HEK293 (cell line): ENCODE measurements at regions not wholly inside any gene's neighbourhood (a gene's known extent, or its start where the extent isn't known, plus 50 kb on each side); places are given as distances from the start of the nearest gene placed in this dataset.

ENCODE experiments used
- CTCF ChIA-PET: fragments of 350-600 bp; formaldehyde crosslinking; extraction: SDS; loops from one replicate; lab custom pipeline; 2021; ENCODE audit warnings: antibody characterized with exemption; lab: Yijun Ruan, JAX
- POLR2A ChIA-PET: fragments of 300-600 bp; formaldehyde crosslinking; extraction: SDS; loops from one replicate; lab custom pipeline; 2020; ENCODE audit warnings: antibody characterized with exemption, inconsistent platforms; lab: Yijun Ruan, JAX
- H3K27ac ChIP-seq: fragments of 200-500 bp; sonication (Bioruptor generic); 2 replicates; pipeline ENCODE4 v1.5.1; 2014; ENCODE audit warnings: low read depth, low read length, control low read depth, inconsistent platforms; ENCODE audit errors: extremely low read depth
- H3K36me3 ChIP-seq, 2 experiments: fragments of 200-500 bp in 1 of 2; sonication (Bioruptor generic) in 1 of 2; 1 replicate in 1 of 2; 2 replicates in 1 of 2; pipeline ENCODE4 v1.5.1; 2014 to 2017; ENCODE audit warnings: inconsistent platforms in 2 of 2, low read length in 2 of 2; ENCODE audit not compliant: control insufficient read depth in 2 of 2, insufficient read depth in 1 of 2
- H3K4me1 ChIP-seq: fragments of 200-500 bp; sonication (Bioruptor generic); 2 replicates; pipeline ENCODE4 v1.5.1; 2014; ENCODE audit warnings: mild to moderate bottlenecking, low read length, inconsistent platforms; ENCODE audit not compliant: control insufficient read depth, insufficient read depth
- H3K4me3 ChIP-seq: 2 replicates; pipeline ENCODE4 v1.5.1; 2011; ENCODE audit warnings: low read depth, mild to moderate bottlenecking, control low read depth, low read length, moderate library complexity
- H3K9me3 ChIP-seq: fragments of 200-500 bp; sonication (Bioruptor generic); 2 replicates; pipeline ENCODE4 v1.5.1; 2014; ENCODE audit warnings: low read depth, low read length, inconsistent platforms; ENCODE audit not compliant: control insufficient read depth, insufficient read depth
- GLI2 ChIP-seq: fragments of 450-650 bp; formaldehyde crosslinking; IDR thresholded peaks from 2 replicates; pipeline ENCODE4; 2017; ENCODE audit warnings: missing biosample characterization, missing genetic modification characterization, low read depth, borderline replicate concordance
- MZF1 ChIP-seq: fragments of 450-650 bp; formaldehyde crosslinking; IDR thresholded peaks from 2 replicates; pipeline ENCODE4 v1.5.1; 2017; ENCODE audit warnings: missing biosample characterization, missing genetic modification characterization, borderline replicate concordance
- PATZ1 ChIP-seq: fragments of 450-650 bp; formaldehyde crosslinking; IDR thresholded peaks from 2 replicates; pipeline ENCODE4 v1.5.1; 2016; ENCODE audit warnings: missing biosample characterization, missing genetic modification characterization
- RBAK ChIP-seq: fragments of 450-650 bp; formaldehyde crosslinking; IDR thresholded peaks from 2 replicates; pipeline ENCODE4 v1.5.1; 2016; ENCODE audit warnings: missing biosample characterization, missing genetic modification characterization
- REPIN1 ChIP-seq: fragments of 450-650 bp; formaldehyde crosslinking; IDR thresholded peaks from 2 replicates; pipeline ENCODE4 v1.5.1; 2017; ENCODE audit warnings: missing biosample characterization, missing genetic modification characterization, low read depth
- REST ChIP-seq: fragments of 450-650 bp; formaldehyde crosslinking; IDR thresholded peaks from 2 replicates; pipeline ENCODE4 v1.5.1; 2016; ENCODE audit warnings: missing biosample characterization, missing genetic modification characterization
- ZBTB20 ChIP-seq: fragments of 450-650 bp; formaldehyde crosslinking; IDR thresholded peaks from 2 replicates; pipeline ENCODE4 v1.5.1; 2016; ENCODE audit warnings: missing biosample characterization, missing genetic modification characterization
- ZBTB21 ChIP-seq: fragments of 450-650 bp; formaldehyde crosslinking; IDR thresholded peaks from 2 replicates; pipeline ENCODE4 v1.5.1; 2017; ENCODE audit warnings: missing biosample characterization, missing genetic modification characterization
- ZNF157 ChIP-seq: fragments of 450-650 bp; formaldehyde crosslinking; IDR thresholded peaks from 2 replicates; pipeline ENCODE4 v1.5.1; 2016; ENCODE audit warnings: missing biosample characterization, missing genetic modification characterization
- ZNF26 ChIP-seq: fragments of 450-650 bp; formaldehyde crosslinking; IDR thresholded peaks from 2 replicates; pipeline ENCODE4 v1.5.1; 2016; ENCODE audit warnings: missing biosample characterization, missing genetic modification characterization
- ZNF266 ChIP-seq: fragments of 450-650 bp; formaldehyde crosslinking; IDR thresholded peaks from 2 replicates; pipeline ENCODE4 v1.5.1; 2016; ENCODE audit warnings: missing biosample characterization, missing genetic modification characterization, low read depth
- ZNF549 ChIP-seq: fragments of 450-650 bp; IDR thresholded peaks from 2 replicates; pipeline ENCODE4 v1.5.1; 2018; ENCODE audit warnings: missing biosample characterization, missing genetic modification characterization, mild to moderate bottlenecking, inconsistent platforms, moderate library complexity

- no peak for TF ChIP-seq PATZ1 (tag by site-specific recombination)
- no peak for TF ChIP-seq ZNF266
- no peak for TF ChIP-seq ZNF26 (tag by site-specific recombination)
- TF ChIP-seq ZBTB20 = no peak
- TF ChIP-seq REST = no peak
- TF ChIP-seq, all 188 proteins: peak for 0
Observed at GRCh38 chr1:29420202-29420601, 183.9 kb downstream of the PTPRU start (continued).

DNA sequence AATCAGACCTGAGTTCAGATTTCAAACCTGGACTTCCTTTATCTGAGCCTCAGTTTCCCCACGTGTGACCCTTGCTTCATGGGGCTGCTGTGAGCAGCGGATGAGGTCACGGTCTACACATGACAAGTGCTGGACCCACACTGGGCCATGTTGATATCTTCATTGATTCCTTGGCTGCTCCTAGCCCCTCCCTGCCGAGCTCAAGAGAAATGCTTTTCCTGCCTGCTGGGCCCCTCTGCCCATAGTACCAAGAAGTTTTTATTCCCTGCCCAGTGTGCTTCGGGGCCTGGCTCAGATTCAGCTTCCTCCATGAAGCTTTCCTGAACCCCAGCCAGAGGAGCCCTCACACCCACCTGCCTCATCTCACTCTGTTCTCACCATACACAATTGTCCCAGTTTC, 181.6 kb downstream of the PTPRU start:
- no peaks in the 10 kb centered on the region for H3K4me1 ChIP-seq
- no peaks in the 10 kb centered on the region for H3K36me3 ChIP-seq
- CTCF ChIA-PET = interaction anchor here (0.6 kb wide), 2 partner anchors 14 to 167 kb away, joined by 3 read pairs; no protein-coding TSS in a partner anchor
- no peak overlapping the region for H3K4me3 ChIP-seq
- H3K9me3 ChIP-seq = no peaks in the 10 kb centered on the region
- POLR2A ChIA-PET = interaction anchor here (0.6 kb wide), 1 partner anchor 277 kb away, joined by 6 read pairs; no protein-coding TSS in a partner anchor
- no peak overlapping the region for H3K27ac ChIP-seq
- TF ChIP-seq REPIN1 = no peak
- no peak for TF ChIP-seq ZNF549 (tag by site-specific recombination)
- TF ChIP-seq RBAK (tag by site-specific recombination) = no peak
- no peak for TF ChIP-seq ZNF157 (tag by site-specific recombination)
- no peak for TF ChIP-seq MZF1
- TF ChIP-seq ZBTB21 (tag by site-specific recombination) = no peak

DNA sequence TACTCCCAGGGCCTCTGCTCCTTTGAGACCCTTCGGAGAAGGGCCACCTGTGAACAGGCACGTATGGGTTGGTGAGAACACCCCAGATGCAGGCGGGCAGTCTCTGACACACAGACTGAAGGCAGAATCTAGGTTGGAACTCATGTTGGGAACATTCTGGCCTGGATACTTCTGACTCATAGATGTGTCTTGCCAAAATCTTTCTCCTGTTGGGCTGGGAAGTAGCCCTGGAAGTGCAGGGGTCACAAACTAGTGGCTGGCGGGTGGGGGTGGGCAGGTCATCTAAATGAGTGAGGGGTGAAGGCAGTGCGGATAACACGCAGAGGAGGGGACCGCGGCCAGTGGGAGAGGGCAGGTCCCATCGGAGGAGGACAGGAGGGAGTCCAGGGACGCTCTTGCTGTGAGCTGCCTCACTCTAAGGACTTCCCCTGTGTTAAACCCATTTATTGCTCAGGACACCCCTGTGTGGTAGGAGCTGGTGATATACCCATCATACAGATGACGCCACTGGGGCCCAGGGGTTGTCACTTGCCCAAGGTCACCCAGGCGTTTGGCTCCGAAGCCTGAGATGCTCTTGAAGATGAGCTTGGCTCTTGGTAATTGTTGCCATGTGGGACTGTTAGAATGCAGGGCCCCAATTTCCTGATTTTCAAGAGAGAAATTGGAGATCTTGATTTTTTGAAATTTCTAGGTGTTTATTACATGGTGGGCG, 181.0 kb downstream of the PTPRU start:
- no peaks in the 10 kb centered on the region for H3K4me1 ChIP-seq
- H3K27ac ChIP-seq = no peak overlapping the region
- H3K36me3 ChIP-seq = no peaks in the 10 kb centered on the region
- no peaks in the 10 kb centered on the region for H3K9me3 ChIP-seq
- H3K4me3 ChIP-seq = no peak overlapping the region
- ChIA-PET POLR2A (interaction anchor here (0.6 kb wide), 1 partner anchor 277 kb away, joined by 6 read pairs; no protein-coding TSS in a partner anchor), CTCF (interaction anchor here (0.6 kb wide), 1 partner anchor 32 kb away, joined by 6 read pairs; no protein-coding TSS in a partner anchor)
- TF ChIP-seq GLI2 (tag by site-specific recombination) (no peak), MZF1 (no peak)
- TF ChIP-seq, all 188 proteins: peak for 0
